ENCODE measurements at regions not wholly inside any gene's neighbourhood (a gene's known extent, or its start where the extent isn't known, plus 50 kb on each side); places are given as distances from the start of the nearest gene placed in this dataset.
"Not testable (repeated sequence)": the region's sequence is repeated elsewhere in the genome, so short reads cannot be mapped to it uniquely, and the experiment has no call there.

DNA sequence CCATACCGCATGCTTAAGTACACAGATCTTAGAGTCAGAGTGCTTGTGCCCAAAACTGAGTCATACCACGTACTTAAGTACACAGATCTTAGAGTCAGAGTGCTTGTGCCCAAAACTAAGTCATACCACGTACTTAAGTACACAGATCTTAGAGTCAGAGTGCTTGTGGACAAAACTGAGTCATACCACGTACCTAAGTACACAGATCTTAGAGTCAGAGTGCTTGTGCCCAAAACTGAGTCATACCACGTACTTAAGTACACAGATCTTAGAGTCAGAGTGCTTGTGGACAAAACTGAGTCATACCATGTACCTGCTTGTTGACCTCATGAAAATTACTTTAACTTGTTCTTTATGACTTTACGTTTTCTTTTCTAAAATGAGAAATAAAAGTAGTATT is 233.7 kb upstream of the NETO1 start:
- TF ChIP-seq, protein P1, sequence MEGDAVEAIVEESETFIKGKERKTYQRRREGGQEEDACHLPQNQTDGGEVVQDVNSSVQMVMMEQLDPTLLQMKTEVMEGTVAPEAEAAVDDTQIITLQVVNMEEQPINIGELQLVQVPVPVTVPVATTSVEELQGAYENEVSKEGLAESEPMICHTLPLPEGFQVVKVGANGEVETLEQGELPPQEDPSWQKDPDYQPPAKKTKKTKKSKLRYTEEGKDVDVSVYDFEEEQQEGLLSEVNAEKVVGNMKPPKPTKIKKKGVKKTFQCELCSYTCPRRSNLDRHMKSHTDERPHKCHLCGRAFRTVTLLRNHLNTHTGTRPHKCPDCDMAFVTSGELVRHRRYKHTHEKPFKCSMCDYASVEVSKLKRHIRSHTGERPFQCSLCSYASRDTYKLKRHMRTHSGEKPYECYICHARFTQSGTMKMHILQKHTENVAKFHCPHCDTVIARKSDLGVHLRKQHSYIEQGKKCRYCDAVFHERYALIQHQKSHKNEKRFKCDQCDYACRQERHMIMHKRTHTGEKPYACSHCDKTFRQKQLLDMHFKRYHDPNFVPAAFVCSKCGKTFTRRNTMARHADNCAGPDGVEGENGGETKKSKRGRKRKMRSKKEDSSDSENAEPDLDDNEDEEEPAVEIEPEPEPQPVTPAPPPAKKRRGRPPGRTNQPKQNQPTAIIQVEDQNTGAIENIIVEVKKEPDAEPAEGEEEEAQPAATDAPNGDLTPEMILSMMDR (conservative IDR thresholded peaks at IDR 0.05; ENCODE audit: low read depth in 2 of 2): not testable (repeated sequence)
- not testable (repeated sequence) for TF ChIP-seq POLR2AphosphoS5 (IDR thresholded peaks at IDR 0.05; ENCODE audit: low read depth); EZH2 (IDR thresholded peaks at IDR 0.05; ENCODE audit: low read depth, unreplicated experiment); EZH2phosphoT487 (IDR thresholded peaks at IDR 0.05; ENCODE audit: unreplicated experiment); JUNB (IDR thresholded peaks at IDR 0.05; ENCODE audit: unreplicated experiment)
- TF ChIP-seq, protein P2, sequence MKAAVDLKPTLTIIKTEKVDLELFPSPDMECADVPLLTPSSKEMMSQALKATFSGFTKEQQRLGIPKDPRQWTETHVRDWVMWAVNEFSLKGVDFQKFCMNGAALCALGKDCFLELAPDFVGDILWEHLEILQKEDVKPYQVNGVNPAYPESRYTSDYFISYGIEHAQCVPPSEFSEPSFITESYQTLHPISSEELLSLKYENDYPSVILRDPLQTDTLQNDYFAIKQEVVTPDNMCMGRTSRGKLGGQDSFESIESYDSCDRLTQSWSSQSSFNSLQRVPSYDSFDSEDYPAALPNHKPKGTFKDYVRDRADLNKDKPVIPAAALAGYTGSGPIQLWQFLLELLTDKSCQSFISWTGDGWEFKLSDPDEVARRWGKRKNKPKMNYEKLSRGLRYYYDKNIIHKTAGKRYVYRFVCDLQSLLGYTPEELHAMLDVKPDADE (IDR thresholded peaks at IDR 0.05): not testable (repeated sequence)

Measured in GM23338 (cell line).